Common myeloid progenitor, CD34-positive (primary cell): ENCODE measurements at regions not wholly inside any gene's neighbourhood (a gene's known extent, or its start where the extent isn't known, plus 50 kb on each side); places are given as distances from the start of the nearest gene placed in this dataset.
A peak's percentile ranks its signal among the peaks of the same experiment; 100 is the strongest.

Source experiments
- CTCF ChIA-PET: fragments of 350-600 bp; sonication (Branson Sonifier 250); formaldehyde crosslinking; loops from one replicate; lab custom pipeline; 2021; ENCODE audit warnings: antibody characterized with exemption; lab: Charles Lee
- POLR2A ChIA-PET: fragments of 350-600 bp; sonication (Branson Sonifier 250); formaldehyde crosslinking; loops from one replicate; lab custom pipeline; 2021; ENCODE audit warnings: antibody characterized with exemption; lab: Charles Lee
- DNase-seq, 3 donors: peaks; one replicate each; pipeline versions ENCODE4 v3.0.0 to v3.0.0-alpha.2; 2013
- H3K27ac ChIP-seq, 2 experiments: 1 replicate in 1 of 2; 2 replicates in 1 of 2; pipeline ENCODE4 v1.7.0; 2013; ENCODE audit warnings: inconsistent platforms in 2 of 2, low read length in 2 of 2, mild to moderate bottlenecking in 2 of 2, low read depth in 1 of 2, moderate library complexity in 1 of 2; ENCODE audit not compliant: severe bottlenecking in 2 of 2, insufficient read depth in 1 of 2, poor library complexity in 1 of 2
- H3K27me3 ChIP-seq, 5 experiments: replicated peaks in 2 of 5; 1 replicate in 3 of 5; 2 replicates in 2 of 5; pipeline versions ENCODE4 v1.6.1 to v1.7.0; 2013; ENCODE audit warnings: low read length in 4 of 5, mild to moderate bottlenecking in 2 of 5, moderate library complexity in 2 of 5, inconsistent platforms in 1 of 5; ENCODE audit not compliant: insufficient read depth in 5 of 5, control insufficient read depth in 4 of 5
- H3K36me3 ChIP-seq, 4 experiments: 1 replicate in 2 of 4; 2 replicates in 2 of 4; pipeline versions ENCODE4 v1.6.1 to v1.7.0; 2013; ENCODE audit warnings: low read length in 3 of 4, control low read depth in 1 of 4, mild to moderate bottlenecking in 1 of 4; ENCODE audit not compliant: control insufficient read depth in 4 of 4, insufficient read depth in 4 of 4
- H3K4me1 ChIP-seq, 4 experiments: 1 replicate in 3 of 4; 2 replicates in 1 of 4; pipeline versions ENCODE4 v1.6.1 to v1.7.1; 2013; ENCODE audit warnings: low read length in 3 of 4, mild to moderate bottlenecking in 3 of 4, control low read depth in 1 of 4, inconsistent platforms in 1 of 4, moderate library complexity in 1 of 4; ENCODE audit not compliant: control insufficient read depth in 4 of 4, insufficient read depth in 4 of 4; ENCODE audit errors: control extremely low read depth in 1 of 4
- H3K4me3 ChIP-seq, 7 experiments: 1 replicate in 4 of 7; 2 replicates in 3 of 7; pipeline versions ENCODE4 v1.5.1 to v1.7.0; 2013; ENCODE audit warnings: mild to moderate bottlenecking in 7 of 7, low read length in 6 of 7, moderate library complexity in 6 of 7, inconsistent platforms in 2 of 7, low read depth in 2 of 7, control low read depth in 1 of 7; ENCODE audit not compliant: insufficient read depth in 4 of 7, control insufficient read depth in 1 of 7; ENCODE audit errors: extremely low read depth in 1 of 7
- H3K9me3 ChIP-seq, 5 experiments: 1 replicate in 4 of 5; 2 replicates in 1 of 5; pipeline versions ENCODE4 v1.6.1 to v1.7.1; 2013; ENCODE audit warnings: low read length in 4 of 5, mild to moderate bottlenecking in 2 of 5, inconsistent platforms in 1 of 5, low read depth in 1 of 5, moderate library complexity in 1 of 5; ENCODE audit not compliant: control insufficient read depth in 4 of 5, insufficient read depth in 2 of 5; ENCODE audit errors: control extremely low read depth in 1 of 5
- WGBS: methylation state at CpG from one replicate; pipeline ENCODE4 v1.1.5; 2013; ENCODE audit not compliant: insufficient coverage; 5-methylcytosine and 5-hydroxymethylcytosine counted together

GRCh38 chr5:103362211-103362610 lies 103.6 kb downstream of the MACIR start:
- no peak for DNase-seq
- Histone ChIP-seq H3K27ac (no peak overlapping the region), H3K36me3 (no peaks in the 10 kb centered on the region), H3K4me1 (no peaks in the 10 kb centered on the region), H3K27me3 (no peaks in the 10 kb centered on the region), H3K9me3 (no peaks in the 10 kb centered on the region), H3K4me3 (no peak overlapping the region)
- WGBS = no CpG with 5 or more reads among the region's 3 CpGs
- ChIA-PET POLR2A (no interaction called here), CTCF (no interaction called here)

- ChIA-PET POLR2A (interaction anchor here (0.6 kb wide), 1 partner anchor 280 kb away, joined by 3 read pairs; no protein-coding TSS in a partner anchor), CTCF (interaction anchor here (1.3 kb wide), 1 partner anchor 19 kb away, joined by 3 read pairs; no protein-coding TSS in a partner anchor)
- H3K9me3 ChIP-seq = no peaks in the 10 kb centered on the region
- no peaks in the 10 kb centered on the region for H3K4me1 ChIP-seq
- no peak overlapping the region for H3K4me3 ChIP-seq
- DNase-seq = no peak
- H3K36me3 ChIP-seq = no peaks in the 10 kb centered on the region
- no peak overlapping the region for H3K27ac ChIP-seq
- no peaks in the 10 kb centered on the region for H3K27me3 ChIP-seq
Measured at GRCh38 chr5:103360475-103360874, 101.9 kb downstream of the MACIR start.

DNA sequence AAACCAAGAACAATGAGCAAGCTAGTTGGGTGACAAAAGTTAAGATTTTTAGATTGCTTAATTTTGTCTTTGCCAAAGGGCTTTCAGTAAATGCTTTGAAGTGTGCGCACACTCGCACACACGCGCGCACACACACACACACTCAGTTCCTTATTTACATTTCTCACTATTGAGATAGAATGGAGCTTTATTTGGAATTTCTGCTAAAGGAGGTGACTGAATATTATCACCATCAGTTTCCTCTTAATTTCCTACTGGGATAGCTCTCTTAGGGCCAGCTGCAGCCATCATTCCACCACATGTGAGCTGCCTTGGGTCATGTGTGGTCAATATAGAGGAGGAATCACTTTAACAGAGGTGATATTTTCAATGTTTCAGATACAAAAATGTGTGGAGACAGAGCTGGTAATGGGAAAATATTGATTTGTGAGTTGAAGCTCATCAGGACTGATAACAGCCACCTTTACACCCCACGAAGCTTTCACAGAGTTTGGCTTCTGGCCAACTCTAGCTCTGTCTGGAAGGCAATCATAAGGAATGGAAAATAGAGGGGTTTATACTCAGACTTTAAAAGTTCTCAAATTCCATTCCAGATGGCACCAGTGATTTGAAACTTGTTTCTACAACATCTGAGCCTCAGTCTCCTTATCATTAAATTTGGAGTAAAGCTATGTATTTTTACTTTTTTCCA lies 99.9 kb downstream of the MACIR start:
- POLR2A ChIA-PET = no interaction called here
- WGBS = no CpG with 5 or more reads among the region's 6 CpGs
- no peaks in the 10 kb centered on the region for H3K36me3 ChIP-seq
- H3K4me3 ChIP-seq = no peak overlapping the region
- CTCF ChIA-PET = interaction anchor here (0.6 to 1.5 kb wide), 3 partner anchors 9 to 306 kb away, joined by 3 to 4 read pairs (median 3); no protein-coding TSS in a partner anchor
- peak in 1 of 3 donors; percentile 13 for DNase-seq
- no peaks in the 10 kb centered on the region for H3K27me3 ChIP-seq
- H3K9me3 ChIP-seq = no peaks in the 10 kb centered on the region
- H3K27ac ChIP-seq = no peak overlapping the region
- no peaks in the 10 kb centered on the region for H3K4me1 ChIP-seq

DNA sequence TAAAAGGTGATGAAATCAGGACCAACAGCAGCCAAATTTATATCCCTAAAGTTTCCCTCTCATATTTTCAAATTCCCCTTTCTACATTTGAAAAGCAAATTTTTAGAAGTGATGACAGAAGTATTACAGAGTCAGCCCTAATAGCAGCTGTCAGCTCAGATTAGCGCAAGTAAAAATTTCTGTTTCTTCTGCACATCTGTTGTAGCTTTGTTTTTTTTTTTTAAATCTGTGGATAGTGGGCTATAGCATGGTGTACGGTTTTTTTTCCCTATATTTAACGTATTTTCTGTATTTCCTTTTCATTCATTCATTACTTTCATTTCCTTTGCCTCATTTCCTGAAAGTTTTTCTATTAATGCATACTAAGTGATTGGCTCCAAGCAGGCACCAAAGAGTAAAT lies 99.1 kb downstream of the MACIR start:
- no peaks in the 10 kb centered on the region for H3K4me1 ChIP-seq
- no peak overlapping the region for H3K27ac ChIP-seq
- H3K4me3 ChIP-seq = no peak overlapping the region
- H3K36me3 ChIP-seq = no peaks in the 10 kb centered on the region
- H3K9me3 ChIP-seq = no peaks in the 10 kb centered on the region
- no CpG with 5 or more reads among the region's 3 CpGs for WGBS
- POLR2A ChIA-PET = no interaction called here
- no peaks in the 10 kb centered on the region for H3K27me3 ChIP-seq
- no peak for DNase-seq
- CTCF ChIA-PET = interaction anchor here (0.9 to 1.5 kb wide), 2 partner anchors 8 to 42 kb away, joined by 3 to 4 read pairs; no protein-coding TSS in a partner anchor

DNA sequence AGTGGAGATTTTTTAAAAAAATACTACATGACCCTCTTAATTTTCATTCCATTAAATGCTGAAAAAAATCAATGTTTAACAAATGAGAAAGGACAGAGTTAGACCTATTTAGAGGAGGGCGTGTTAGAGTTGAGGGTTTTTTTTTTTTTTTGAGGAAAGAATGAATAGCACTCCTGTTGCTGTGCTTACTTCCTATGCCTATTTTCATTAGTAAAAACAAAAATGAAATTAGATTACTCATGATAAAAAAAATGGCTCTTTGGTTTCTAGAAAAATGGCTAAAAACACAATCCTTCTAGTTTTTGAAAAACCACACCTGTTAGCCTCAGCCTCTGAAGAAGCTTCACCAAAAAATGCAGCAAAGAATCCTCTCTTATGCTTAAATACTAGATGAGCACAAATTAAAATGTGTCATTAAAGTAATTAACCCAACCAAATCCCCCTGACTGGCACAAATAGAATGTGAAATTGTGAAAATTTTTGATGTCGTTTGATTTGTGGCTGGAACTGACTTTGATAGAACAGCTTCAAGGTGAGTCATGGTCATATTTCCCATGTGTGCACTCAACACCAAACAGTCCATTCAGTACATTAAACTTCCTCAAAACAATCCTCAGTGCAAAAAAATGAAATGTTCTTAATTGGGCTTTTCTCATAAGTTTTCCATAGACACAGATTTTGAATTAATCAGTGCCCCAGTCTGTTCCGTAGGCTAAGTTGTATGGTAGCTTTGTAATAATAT lies 98.0 kb downstream of the MACIR start:
- H3K9me3 ChIP-seq = no peaks in the 10 kb centered on the region
- no peak overlapping the region for H3K4me3 ChIP-seq
- DNase-seq = peak in 2 of 3 donors; percentile 31 to 54
- CTCF ChIA-PET = interaction anchor here (0.6 kb wide), 1 partner anchor 10 kb away, joined by 3 read pairs; no protein-coding TSS in a partner anchor
- H3K4me1 ChIP-seq = no peaks in the 10 kb centered on the region
- WGBS = no CpG with 5 or more reads among the region's 3 CpGs
- no peak overlapping the region for H3K27ac ChIP-seq
- no peaks in the 10 kb centered on the region for H3K36me3 ChIP-seq
- POLR2A ChIA-PET = no interaction called here
- no peaks in the 10 kb centered on the region for H3K27me3 ChIP-seq

DNA sequence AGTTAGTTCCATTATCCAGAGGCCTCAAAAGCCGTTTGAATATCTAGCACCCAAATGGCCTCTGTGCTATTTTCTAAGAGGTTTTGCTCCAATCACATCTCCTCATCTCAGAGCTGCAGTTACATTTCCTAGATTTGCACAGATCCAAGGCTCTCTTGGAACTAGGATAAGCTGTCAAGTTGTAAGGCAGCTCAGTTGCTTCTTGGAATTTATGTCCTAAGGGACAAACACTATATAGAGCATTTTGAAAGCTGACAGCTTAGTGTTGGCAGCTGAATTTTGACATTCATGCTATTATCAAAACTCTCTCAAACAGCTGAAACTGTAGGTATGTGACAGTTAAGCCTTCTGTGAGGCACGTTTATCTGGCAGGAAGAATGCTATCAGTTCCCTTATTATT lies 97.0 kb downstream of the MACIR start:
- H3K9me3 ChIP-seq = no peaks in the 10 kb centered on the region
- no peak overlapping the region for H3K27ac ChIP-seq
- no peak overlapping the region for H3K4me3 ChIP-seq
- H3K4me1 ChIP-seq = no peaks in the 10 kb centered on the region
- ChIA-PET POLR2A (no interaction called here), CTCF (interaction anchor here (1.0 kb wide), 1 partner anchor 14 kb away, joined by 3 read pairs; no protein-coding TSS in a partner anchor)
- H3K27me3 ChIP-seq = no peaks in the 10 kb centered on the region
- WGBS = 50% methylated on average over 2 of the region's 2 CpGs
- peak in 1 of 3 donors; percentile 15 for DNase-seq
- H3K36me3 ChIP-seq = no peaks in the 10 kb centered on the region

DNA sequence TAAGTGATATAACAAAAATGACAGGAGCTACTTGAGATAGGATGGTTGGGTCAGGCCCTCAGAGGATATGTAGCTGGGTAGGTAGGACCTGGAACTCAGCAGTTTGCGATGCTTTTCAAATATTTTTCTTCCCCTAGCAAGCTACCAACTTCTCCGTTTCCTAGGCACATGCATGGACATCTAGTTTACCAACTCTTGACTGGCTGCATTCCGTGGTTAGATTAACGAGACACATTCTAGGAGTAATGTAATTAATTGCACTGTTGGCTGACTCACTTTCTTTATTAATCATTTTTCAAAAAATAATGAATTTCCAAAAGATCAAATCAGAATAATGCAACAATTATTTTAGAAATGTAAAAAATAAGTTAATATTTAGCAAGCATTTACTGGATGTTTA lies 95.9 kb downstream of the MACIR start:
- DNase-seq = no peak
- ChIA-PET CTCF (no interaction called here), POLR2A (no interaction called here)
- no peaks in the 10 kb centered on the region for H3K36me3 ChIP-seq
- H3K9me3 ChIP-seq = no peaks in the 10 kb centered on the region
- H3K27me3 ChIP-seq = no peaks in the 10 kb centered on the region
- WGBS = no CpG with 5 or more reads among the region's 4 CpGs
- no peak overlapping the region for H3K27ac ChIP-seq
- H3K4me3 ChIP-seq = no peak overlapping the region
- no peaks in the 10 kb centered on the region for H3K4me1 ChIP-seq
